Ammon's horn (tissue), 1 donor: ENCODE measurements at regions not wholly inside any gene's neighbourhood (a gene's known extent, or its start where the extent isn't known, plus 50 kb on each side); places are given as distances from the start of the nearest gene placed in this dataset.

Experiments
- DNase-seq: peaks from one replicate; pipeline ENCODE4 v3.0.0-alpha.2; 2016; ENCODE audit warnings: low spot score

DNA sequence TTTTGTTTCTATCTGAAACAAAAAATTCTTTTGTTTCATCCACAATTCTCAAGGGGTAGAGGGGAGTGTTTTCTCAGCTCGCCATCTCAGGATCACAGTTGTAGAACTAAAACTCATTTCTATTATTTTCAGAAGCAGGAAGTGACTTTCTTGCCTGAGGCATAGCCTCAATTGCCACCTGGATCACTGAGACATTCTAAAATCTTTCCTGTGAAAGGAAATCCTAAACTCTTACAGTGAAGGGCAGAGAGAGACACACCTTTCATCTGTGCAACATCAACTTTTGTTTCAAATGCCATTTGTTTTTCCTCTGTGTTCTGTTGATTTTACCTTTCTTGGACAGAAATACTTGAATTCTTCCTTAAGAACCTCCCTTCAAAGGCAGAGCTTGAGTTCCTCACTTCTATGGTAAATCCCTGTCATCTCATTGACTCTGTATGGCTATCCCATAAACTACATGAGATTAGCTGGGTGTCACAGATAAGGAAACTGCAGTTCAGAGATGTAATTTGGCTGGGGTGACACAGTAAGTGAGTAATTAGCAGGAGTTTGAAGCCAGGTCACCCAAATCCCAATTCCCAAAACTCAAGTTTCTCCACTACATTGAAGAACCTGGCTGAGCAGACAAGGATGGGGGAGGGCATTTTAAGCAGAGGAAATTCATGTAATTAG lies 224.4 kb upstream of the HTR2A start:
- no peak for DNase-seq

DNA sequence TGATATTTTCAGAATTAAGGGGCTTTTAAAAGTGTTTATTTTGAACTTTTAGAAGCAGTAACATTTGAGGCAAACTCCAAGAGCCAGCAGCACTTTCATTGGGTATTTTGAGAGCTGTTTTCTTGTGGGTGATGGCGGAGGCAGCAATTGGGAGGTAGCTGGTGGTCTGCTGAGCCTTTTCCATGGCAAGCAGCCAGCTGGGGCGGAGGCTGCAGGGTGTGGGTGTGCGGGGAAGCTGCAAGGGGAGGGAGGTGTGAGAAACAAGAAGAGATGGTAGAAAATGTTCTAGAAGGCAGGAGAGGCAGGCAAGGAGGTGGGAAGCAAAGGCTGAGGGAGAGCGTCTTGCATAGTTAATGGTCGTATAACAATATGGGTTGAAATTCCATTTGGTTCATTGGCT lies 223.4 kb upstream of the HTR2A start:
- no peak for DNase-seq

GRCh38 chr13:47119575-47120235 lies 222.9 kb upstream of the HTR2A start:
- DNase-seq = no peak

GRCh38 chr13:47117268-47117667 lies 220.4 kb upstream of the HTR2A start:
- peak; percentile 8 for DNase-seq

- DNase-seq = no peak
Observed at GRCh38 chr13:47114030-47114429, 217.2 kb upstream of the HTR2A start.

DNA sequence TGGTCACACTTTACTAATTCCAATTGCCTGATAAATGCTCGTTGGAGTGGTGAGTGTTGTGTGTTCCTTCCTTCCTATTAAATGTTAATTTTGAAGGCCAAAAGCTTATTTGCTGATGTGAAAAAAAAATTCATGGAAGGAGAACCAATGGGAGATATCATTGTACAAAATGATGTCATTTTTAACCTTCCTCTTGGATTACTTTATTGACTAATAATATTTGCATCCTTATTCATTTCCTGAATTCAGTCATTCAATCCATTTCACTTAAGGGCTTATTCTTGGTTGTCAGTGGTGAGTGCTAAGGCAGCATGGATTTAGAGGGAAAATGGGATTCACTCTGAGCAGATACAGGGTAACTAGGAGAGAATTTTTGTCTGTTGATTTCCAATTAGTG lies 216.0 kb upstream of the HTR2A start:
- no peak for DNase-seq

DNA sequence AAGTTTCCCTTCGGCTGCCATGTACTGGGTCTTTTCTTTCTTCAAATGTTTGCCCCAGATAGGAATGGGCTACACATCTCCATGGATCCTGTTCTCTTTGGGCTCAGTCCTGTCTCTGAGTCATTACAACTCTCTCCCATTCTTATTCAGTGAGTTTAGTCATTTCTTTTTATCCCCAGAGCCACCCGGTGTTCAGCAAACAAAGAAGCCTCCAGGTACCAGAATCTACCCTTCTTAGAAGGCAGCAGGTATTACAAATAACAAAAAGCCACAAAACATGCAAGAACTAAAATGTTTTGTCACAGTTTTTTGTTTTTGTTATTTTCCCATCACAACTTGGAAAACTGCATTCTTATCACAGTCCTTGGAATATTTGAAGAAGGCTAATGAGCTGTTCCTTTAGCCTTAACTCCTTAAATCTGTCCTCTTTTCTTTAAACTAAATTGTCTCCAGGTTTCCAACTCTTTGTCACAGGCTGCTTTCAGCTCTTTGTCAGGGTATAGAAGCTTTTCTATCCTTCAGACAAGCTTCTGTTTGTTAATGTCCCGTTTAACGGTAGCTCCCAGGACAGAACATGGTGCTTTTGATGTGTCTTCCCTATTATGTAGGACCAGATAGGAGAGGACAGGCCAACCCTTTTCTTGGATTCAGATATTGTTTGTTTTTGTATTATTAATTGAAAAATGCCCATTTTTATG lies 215.5 kb upstream of the HTR2A start:
- no peak for DNase-seq

DNA sequence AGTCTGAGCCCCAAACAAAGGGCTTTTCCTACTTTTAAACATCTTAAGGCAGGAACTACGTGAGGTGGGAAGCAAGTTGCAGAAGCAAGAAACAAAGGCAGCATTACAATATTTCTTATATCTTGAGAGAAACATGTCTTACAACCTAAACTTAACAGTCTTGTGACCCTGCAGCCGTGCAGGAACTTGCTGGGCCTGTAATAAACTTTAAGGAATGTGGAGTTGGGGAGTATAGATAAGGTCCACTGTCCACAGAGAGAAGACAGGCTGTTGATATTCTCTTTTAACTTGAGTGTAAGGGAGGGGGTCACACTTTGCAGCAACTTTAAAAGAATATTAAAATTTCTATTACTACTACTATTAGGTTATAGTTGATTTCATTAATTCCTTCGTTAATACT lies 214.6 kb upstream of the HTR2A start:
- DNase-seq = no peak

DNA sequence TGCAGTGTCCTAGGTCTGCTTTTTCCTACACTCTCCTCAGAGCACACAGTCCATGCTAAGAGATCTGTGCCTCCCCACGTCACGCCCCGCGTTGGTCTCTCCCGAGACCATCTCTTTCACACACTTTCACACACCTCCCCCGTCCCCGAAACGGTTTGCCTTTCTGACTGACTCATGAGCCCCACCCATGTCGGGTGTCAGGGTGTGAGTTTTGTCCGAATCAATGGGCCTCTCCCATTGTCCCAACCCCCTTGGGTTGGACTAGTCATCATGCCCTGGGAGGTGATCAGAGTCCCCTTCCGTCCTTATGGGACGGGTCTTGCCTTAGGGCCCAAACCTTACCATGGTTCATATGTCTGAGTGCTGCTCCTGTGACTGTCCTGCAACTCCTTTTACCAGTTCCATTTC lies 214.0 kb upstream of the HTR2A start:
- DNase-seq = no peak

GRCh38 chr13:47110141-47110540 lies 213.3 kb upstream of the HTR2A start:
- no peak for DNase-seq

DNA sequence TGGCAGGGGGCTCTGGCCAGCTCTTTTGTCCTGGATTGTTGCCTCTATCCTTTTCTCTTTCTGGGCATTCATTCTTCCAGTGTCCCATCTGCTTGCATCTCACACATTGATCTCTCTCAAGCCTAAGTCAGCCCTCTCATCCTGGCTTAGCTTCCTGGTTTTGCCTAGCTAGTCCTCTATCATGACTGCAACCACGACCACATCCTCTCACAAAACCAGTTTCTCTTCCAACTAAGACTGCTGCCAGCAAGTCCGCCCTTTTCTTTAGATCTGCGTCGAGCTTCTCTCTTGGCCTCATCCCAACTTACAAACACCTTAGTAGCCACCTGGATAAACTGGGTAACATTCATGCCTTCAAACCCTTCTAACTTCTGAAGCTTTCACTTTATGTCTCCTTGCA lies 212.2 kb upstream of the HTR2A start:
- no peak for DNase-seq

- no peak for DNase-seq
Observed at GRCh38 chr13:47100214-47100853, 203.5 kb upstream of the HTR2A start.

DNA sequence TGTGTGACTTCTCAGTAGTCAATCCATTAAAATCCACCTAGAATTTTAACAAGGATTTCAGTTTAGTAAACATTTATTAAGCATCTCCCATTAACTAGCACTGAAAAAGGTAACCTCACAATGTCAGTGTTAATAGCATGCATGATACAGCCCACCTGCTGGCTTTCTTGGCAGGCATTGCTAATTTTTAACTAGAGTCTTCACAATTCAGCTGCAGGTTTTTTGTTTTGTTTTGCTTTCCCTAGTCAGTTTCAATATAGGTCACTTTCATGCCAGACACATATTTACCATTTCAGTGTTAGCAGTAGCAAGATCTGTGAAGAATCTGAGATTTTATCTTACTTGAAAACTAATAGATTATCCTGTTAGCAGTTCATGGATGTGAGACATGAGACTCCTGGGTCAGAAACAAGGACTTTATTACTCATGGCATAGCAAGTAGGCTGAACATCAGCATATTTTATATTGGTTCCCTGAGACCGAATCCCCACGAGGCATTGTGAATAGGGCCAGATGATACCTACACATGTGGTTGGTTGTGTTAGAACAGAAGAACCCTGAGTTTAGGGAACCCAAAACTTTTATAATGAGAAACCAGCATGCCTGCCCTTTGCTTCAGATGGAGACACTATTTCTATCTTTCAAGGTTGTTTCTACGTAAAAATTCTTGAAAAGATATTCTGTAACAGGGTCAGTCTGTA lies 198.0 kb upstream of the HTR2A start:
- no peak for DNase-seq

GRCh38 chr13:47092202-47092601 lies 195.3 kb upstream of the HTR2A start:
- DNase-seq = no peak

DNA sequence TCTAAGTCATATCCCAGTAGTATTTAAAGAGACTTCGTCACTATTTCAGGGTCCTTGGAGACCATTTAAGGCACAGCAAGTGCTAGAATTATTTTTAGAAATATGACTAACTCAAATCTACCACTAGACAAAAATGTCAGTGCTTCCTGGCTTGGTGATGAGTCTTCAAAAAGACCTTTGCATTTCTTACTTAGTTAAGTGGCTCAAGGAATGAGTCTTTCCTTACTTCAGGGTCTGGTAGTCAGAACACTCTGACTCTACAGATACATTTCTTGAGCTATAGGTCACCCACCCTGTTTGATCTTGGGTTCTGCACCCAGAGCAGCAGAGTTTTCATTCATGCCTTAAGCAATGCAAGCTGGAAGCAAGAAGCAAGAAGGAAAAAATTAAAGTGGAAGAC lies 191.0 kb upstream of the HTR2A start:
- DNase-seq = no peak

GRCh38 chr13:47087241-47087640 lies 190.4 kb upstream of the HTR2A start:
- no peak for DNase-seq

- no peak for DNase-seq
Observed at GRCh38 chr13:47085346-47085745, 188.5 kb upstream of the HTR2A start.

DNA sequence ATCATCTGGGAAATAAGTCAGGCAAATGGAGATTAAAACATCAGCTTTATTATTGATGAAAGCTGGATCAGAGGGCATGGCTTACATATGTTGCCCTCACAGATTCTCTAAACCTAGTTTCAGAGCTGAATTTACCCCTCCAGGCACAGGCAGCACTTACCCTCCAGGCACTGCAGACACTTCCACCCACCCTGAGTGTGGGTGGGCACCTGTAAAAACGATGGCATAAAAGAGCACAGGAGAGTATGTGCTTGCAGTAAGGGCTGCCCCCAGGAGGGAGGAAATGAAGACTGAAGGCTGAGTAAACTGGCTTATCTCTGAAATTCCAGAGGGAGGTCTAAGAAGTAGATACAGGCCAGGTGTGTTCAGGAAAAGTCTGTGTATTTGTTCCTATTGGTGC lies 185.0 kb upstream of the HTR2A start:
- no peak for DNase-seq

DNA sequence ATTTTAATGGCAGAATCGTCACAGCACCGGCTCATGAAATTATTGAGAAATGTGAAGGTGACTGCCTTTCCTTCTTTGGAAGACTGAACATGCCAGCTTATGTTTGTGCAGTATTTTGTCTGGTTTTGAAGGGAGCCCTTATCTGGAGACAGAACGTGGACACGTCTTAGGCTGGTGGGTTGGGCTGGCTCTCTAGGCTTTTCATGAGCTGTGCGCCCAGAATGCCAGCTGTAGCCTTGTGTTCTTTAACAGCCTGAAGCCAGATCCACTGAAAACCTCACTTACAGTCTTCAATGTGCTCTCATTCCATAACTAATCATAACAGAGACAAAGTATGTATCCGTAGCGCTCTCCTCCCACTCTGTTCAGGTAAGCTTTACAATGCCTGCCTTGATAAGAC lies 184.4 kb upstream of the HTR2A start:
- no peak for DNase-seq

DNA sequence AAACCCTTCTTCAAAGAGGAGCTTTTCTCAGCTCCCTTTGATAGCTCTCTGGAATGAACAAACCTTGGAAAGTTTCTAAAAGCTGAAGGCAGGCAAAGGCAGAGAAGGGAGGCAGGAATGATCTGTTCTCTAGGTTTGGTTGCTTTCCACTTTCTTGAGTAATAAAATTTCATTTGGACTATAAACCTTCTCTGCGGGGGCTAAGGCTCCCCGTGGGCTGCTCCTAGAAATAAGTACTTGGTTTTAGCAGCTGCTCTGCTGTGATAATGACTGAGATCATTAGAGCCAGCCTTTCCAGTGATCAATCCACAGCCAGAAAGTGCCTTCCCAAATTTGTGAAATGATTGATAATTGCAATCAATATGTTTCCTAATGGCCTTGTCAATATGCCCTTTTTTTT lies 183.8 kb upstream of the HTR2A start:
- no peak for DNase-seq

DNA sequence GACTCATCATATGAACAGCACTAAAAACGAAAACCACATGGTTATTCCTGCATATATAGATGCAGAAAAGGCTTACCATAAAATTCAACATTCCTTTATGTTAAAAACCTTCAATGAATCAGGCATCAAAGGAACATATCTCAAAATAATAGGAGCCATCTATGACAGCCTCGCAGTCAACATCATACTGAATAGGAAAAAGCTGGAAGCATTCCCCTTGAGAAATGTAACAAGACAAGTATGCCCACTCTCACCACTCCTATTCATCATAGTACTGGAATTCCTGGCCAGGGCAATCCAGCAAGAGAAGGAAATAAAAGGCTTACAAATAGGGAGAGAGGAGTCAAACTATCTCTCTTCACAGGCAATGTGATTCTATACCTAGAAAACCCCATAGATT lies 179.6 kb upstream of the HTR2A start:
- DNase-seq = no peak

DNA sequence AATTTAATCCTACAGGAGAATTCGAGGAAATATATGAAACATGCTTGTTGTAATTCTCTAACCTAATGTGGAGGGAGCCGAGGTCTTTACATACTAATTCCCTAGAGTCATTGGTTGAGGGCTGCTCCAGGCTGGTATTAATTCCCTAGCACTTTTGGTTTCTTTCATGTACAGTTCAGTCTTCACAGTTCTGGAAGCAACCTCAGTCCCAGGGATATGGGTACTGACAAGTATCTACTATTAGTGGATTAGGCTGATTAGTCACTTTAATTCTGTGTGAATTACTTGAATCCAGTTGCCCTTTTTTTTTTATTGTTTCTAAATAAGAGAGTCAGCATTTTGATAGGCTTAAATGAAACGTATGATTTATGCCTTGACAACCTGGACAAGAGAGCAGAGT lies 172.3 kb upstream of the HTR2A start:
- no peak for DNase-seq
